Amniotic epithelial cell (primary cell): ENCODE measurements at regions not wholly inside any gene's neighbourhood (a gene's known extent, or its start where the extent isn't known, plus 50 kb on each side); places are given as distances from the start of the nearest gene placed in this dataset.

ENCODE experiments used
- DNase-seq: peaks from one replicate; pipeline ENCODE4 v3.0.0-alpha.2; 2010; ENCODE audit warnings: low read depth

DNA sequence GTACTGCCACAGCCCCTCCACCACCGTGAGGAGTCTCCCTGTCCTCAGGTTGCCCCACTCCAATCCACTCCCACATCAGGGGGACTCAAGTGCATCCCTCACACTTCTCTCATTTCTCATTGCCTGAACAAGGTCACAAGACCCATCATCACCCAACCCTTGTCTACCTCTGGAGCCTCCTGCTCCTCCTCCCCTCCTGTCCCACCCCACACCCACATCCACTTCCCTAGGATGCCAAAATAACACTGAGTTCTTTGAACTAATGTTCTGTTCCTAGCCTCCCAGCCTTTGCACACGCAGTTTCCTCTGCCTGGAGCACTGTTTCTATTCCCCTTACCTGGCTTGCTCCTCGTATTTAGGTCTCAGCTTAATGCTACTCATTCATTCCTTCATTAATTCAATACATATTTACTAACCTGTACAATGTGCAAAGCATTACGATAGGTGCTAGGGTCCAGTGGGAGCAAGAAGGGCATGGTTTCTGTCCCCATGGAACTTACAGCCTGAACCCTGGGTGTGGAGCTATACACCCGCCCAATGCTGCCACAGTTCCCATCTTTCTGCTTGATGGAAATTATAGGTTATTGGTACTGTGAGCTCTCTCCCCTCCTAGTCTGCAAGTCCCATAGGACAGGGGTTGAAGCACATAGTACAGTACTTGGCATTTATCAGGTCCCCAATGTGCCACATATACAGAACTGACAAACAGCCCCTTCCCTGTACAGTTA lies 96.1 kb upstream of the GRIK3 start:
- no peak for DNase-seq

DNA sequence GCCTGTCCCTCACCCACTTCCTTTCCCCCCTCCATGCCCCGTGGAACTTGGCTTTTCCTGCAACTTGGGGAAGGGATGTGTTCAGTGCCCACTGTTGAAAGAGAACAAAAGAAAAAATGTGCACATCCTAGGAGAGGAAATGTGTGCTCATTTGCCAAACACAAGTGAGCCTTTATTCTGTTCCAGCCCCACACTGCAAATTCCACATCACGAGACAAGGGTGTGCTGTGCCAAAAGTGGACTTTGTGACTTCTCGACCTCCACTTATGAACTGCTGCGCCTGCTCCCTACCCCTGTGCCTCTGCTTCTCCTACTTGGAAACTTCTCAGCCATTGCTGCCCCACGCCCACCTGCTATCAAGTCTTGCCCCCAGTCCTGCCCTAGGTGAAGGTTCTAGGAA lies 97.0 kb upstream of the GRIK3 start:
- DNase-seq: no peak

DNA sequence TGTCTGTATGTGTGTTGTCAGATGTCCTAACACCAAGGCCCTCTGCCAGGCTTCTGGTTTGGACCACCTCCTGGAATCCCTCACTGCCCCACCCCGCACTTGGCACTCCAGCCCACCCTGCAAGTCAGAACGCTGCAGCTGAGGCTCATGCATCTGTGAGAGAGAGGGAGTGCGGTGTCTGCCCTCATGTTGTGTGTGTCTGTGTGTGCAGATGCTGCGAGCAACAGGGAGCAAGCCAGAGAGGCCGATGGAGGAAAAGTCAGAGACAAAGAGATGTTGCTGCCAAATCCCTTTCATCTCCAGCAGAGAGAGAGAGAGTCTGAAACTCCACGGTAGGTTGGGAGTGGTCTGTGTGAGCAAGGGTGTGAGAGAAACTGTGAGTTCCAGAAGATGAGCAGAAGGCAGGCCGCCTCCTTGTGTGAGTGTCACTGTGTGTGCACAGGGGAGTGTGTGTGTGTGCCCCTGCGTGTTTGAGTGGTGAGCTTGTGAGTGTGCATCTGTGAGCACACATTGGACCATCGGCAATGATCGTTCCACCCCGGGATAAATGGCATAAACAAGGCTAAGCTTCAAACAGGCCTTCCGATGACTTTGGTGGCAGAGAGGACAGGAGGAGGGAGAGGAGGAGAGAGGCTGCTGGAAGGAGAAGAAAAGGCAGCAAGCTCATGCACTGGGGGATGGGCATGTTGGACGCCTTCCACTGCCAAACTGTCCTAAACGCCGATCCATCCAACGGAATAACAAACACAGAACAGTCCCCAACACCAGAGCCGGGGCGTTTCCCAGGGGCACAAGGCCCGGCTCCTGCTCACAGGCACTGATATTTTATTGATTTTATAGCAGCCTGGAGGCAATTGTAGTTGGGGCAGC lies 99.2 kb upstream of the GRIK3 start:
- no peak for DNase-seq

DNA sequence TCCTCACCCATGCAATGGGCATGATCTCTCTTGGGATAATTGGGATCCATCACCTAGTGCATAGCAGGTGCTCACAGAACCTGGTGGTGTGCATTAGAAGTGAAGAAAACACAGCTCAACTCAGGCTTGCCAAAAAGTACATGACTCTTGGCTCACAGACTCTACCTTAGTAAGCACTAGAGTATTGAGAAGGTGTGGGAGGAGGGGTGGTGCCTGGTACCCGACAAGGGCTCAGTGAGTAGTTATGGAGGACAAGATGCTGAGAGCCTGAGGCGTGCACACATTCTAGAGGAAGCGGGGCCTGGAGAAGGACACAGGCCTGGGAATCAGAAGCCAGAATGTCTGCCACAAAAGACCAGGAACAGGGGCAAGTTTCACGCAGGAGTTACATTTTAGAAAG lies 100.3 kb upstream of the GRIK3 start:
- no peak for DNase-seq

DNA sequence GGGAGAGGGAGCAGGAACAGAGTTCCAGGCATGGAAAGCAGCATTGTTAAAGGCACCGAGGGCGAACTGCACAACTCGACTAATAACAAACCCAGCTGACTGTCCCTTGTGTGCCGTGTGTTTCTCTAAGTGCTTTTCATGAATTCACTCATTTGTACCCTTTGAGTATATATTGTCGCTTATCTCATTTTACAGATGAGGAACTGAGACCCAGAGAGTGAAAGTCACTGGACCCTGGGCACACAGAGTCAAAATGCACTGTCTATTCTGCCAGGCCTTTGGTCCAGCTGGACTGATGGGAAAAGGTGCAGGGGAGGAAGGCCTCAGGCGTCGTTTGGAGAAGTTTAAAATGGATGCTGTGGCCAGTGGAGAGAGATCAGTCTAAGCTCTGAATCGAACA lies 100.7 kb upstream of the GRIK3 start:
- no peak for DNase-seq

DNA sequence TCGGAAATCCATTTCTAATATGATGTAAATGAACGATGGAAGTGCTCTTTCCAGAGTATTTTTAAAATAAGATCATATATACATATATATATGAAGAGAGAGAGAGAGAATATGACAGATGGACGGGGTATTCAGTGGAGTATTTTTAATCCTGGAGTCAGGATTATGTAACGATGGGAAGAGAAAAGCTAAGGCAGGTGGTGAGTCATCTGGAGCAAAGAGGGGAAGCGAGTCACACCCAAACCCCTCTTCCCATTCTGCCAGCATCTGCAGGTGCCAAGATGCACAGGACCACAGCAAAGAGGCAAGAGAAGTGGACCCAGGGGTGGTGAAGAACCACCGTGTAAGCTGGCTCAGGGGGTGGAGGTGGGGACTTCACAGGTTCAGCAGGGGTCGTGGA lies 102.7 kb upstream of the GRIK3 start:
- no peak for DNase-seq

DNA sequence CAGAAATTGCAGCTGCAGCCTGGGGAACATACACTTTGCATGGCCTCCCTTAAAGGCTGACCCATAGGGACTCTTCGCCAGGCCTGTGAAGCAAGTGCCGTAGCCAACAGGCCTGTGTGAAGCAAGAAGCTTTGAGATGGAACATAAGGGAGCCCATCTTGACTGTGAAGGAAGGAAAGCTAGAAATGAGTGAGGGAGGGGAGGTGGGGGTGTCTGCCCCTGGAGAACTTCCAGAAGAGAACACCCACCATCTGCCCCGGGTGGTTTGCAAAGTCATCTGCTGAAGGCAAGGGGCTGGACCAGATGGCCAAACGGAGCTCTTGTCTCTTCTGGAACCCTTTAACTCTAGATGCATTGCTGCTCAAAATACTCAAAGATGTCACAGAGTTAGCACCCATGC lies 103.3 kb upstream of the GRIK3 start:
- no peak for DNase-seq

DNA sequence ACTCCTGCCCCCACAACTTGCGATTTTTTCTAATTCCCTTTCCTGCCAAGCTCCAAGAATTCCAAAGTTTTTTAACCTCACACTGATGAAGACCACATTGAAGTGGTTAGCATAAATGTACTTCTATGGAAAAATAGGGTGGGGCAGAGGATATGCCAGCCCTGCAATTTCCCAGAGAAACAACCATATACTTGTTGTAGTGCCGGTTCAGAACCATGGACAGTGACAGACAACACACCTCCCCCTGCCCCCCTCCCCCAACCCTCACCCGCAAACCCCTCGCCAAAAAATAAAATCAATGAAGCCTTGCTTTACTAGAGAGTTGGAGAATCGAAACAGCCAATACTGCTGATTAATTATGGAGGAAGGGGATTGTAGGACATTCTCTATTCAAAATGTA lies 109.5 kb upstream of the GRIK3 start:
- no peak for DNase-seq

DNA sequence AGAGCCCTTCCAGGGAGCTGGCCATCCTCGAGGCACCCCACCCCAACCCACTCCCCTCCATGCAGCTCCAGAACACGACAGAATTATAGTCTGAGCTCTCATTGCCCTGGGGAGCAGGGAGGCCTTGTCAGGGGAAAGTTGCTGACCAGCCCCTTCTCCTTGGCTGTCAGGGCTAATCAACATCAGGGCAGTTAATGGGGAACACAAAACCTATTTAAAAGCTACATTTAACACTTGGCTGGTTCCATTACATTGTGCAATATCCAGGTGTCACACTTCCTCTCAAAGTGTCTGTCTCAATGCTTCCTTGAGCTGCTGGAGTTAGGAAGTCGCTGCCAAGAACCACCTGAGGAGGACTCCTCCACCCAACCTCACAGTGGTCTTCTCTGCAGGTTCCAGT lies 111.8 kb upstream of the GRIK3 start:
- DNase-seq: no peak

DNA sequence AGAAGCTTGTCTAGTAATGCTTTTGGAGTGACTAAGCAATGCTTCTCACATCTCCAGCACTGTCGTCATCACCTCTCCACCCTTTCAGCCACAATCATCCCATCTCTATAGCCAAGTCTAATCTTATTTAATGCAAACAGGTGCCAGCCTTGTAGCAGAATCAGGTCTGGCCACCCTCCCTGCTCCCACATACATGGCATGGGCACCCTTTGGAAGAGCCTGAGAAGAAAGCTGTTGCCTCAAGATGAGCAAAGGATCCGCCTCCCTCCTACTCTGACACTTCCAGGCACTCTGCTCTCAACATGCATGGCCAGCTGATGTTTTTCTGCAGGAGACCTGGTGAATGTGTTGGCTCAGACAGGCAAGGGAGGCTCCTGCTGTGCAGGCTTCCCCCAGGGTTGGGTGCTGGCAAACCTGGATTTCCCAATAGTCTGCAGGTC lies 113.1 kb upstream of the GRIK3 start:
- DNase-seq: no peak

DNA sequence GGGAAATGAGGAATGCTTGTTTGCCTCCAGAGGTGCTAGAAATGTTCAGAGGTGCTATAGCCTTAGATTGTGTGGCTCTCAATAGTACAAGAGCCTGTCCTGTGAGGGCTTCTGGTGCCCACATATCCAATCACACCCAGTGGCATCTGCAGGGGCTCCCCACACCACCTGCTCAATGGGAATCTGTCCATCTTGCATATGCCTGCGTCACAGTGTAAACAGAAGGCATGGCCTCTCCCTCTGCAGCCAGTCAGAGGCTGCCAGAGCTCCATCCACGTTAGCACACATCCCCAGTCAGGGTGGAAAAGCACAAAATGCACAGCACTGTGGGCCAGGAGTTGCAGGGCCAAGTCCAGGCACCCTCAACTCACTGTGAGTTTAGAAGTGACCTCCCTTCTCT lies 113.6 kb upstream of the GRIK3 start:
- DNase-seq: no peak

DNA sequence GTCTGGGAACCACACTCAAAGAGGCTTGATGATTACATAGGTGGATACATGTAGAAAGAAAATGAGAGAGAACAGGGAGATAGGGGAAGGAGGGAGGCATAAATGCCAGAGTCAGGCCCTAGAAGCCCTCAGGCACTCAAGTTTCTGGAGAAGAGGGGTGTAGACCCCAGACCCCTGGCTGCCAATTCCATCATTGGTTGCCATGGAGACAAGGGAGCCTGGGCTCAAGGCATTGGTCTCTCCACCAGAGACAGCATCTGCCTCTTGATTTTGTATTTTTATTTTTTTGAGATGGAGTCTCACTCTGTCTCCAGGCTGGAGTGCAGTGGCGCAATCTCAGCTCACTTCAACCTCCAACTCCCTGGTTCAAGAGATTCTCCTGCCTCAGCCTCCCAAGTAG lies 114.3 kb upstream of the GRIK3 start:
- no peak for DNase-seq

DNA sequence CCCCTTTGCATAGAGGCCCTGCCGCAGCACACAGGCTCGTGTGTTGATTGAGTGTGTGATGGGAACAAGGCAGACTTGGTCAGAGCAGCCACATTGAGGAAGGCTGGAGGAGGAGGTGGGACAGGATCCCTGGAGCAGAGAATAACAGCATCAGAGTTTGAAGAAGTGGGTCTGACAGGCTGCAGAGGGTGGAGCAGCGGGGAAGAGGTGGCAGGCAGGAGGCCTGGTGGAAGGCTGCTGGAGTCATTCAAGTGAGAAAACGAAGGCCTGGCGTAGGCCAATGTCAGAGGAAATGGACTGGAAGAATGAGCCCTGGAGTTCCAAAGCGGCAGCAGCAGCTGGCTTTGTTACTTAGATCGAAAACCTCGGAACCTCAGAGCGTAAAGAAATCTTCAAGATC lies 115.0 kb upstream of the GRIK3 start:
- no peak for DNase-seq

DNA sequence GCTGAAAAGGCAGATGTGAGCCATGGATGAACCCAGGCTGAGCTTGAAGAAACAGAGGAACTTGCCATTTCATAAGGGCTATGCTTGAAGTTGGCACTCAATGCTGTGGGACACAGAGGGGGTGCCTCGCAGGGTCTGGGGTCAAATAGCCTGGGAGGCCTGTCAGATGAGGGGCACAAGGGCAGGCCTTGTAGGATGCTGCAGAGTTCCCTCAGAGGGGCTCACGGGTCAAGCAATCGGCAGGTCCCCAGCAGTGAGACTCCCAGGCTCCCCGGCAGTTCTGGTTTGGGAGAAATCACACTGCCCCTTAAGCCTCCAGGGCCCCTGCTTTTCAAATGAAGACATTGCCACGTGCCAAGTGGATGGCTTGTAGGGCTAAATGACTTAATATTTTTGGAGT lies 116.7 kb upstream of the GRIK3 start:
- DNase-seq: no peak

DNA sequence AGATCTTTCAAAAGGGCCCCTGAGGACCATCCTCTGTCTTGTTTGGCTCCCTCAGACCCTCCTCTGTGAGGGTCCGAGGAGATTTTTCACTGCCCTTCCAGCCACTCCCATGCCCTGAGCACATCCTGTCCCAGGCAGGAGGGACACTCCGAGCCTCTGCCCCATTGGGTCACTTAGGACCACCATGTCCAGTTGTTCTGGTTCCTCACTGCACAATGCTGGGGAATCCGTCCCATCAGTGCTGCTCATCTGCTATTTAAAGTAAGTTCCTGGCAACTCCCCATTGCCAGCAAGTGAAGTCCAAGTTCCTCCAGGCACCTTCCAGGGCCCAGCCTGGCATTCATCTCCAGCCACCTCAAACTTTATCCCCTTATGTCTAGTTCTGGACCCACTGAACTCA lies 117.5 kb upstream of the GRIK3 start:
- DNase-seq: no peak

DNA sequence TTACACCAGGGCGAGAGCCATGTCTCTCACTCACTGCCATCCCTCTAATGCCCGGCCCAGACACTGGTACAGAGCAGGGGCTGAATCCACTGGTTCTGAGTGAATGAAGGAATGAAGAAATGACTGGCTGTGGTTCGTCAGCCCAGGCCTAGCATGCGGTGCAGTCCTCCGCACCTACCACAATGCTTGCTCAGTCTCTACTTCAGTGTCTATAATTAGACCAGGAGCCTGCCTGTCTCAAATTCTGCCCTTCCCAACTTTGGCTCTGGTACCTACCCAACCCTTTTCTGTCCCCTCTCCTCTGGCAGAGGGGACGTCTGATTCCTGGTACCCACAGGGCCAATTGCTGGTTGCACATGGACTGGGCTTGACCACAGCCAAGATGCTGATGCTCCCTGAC lies 118.2 kb upstream of the GRIK3 start:
- DNase-seq: no peak

DNA sequence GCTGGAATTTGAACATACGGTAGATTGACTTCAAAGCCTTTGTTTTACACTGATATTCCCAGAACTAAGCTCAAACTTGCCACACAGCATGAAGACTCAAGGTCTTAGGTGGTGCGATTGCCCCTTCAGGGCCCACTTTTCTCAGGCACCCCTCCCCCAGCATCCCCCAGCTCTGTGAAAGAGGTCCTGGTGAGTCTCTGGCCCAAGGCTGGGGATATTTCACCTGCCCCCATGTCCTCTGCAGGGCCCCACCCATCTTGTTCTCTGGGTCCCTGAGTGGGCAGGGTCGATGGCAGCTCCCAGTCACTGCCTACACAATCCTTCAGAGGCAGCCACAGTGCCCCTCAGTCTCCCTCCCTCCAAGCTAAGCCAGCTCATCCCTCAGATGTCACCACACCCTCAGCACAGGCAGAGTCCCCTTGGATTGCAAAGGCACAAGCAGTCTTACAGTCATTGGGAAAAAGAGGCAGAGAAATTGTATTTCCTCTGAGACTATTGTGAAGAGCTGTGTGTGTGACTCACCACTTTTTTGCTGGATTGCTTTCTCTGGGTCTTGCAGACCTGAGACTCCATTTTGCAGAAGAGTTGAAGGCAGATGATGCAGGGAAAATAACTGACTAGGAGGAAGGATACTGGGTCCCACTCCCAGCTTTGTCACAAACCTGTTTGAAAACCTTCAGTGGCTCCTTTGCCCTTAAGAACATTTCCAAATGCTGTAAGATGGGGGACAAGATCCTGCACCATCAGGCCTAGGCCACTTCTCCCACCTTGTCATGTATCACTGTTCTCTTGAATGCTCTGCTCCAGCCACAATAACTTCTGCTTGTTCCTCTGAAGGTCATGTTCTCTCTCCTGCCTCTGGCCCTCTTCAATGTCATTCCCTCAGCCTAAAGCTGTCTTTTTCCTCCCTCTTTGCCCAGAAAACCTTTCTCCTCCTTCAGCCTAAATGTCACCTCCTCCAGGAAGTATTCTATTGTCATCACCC lies 119.1 kb upstream of the GRIK3 start:
- DNase-seq: no peak

DNA sequence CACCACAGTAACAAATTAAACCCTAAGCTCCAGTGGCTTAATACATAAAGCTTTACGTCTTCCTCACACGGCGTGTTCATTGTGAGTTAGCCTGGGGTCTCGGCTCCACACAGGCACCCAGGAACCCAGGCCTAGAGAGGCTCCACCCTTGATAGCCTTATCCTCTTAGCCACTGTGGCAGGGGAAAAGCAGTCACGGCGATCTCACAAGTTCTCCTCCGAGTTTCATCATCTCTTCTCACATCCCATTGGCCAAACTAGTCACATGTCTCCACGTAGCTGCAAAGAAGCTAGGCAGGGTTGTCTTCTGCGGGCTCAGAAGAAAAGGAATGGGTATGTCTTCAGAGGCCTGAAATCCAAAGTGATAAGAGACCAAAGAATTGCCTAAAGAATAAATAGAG lies 122.3 kb upstream of the GRIK3 start:
- DNase-seq: no peak

DNA sequence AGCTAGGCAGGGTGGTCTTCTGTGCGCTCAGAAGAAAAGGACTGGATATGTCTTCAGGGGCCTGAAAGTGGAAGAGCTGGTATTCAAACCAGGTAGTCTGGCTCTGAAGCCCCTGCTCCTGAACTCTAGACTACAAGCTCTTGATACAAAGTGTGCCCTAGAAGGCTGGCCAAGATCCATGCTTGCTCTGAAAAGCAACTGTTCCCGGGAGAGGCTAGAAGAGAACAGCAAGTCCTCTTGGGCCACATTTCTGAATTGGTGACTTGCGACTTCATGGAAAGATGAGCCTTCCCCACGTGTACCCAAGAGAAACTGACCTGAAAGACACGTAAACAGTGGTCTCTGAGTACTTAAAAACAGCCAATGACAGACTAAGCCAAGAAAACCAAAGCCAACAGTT lies 123.3 kb upstream of the GRIK3 start:
- no peak for DNase-seq

DNA sequence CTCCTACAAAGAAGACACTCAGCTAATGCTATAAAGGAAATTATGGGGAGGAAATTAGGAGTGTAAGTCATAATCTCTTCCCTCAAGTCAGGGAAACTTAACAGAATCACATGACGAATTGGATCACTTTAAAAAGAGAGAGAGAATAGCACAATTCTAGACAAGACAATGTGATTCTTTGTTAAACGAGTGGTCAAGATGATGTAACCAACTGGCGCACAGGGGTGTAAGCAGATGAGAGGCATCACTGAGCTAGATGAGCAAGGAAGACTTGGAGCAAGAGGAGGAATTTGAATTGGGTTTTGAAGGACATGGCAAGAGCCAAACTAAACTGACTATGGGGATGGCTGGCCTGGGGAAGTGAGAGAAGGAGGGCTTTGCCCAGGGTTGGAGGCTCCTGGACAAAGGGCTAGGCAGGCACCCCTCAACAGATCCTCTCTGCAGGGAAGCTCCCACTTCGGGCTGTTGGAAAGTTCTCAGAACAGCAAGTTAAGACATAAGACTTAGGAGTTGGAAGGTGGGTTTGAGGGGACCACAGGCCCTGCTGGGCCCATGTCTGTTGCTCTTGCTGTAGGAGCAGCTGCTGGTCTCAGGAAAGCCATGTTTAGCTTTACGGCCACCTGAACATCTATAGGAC lies 123.9 kb upstream of the GRIK3 start:
- no peak for DNase-seq

DNA sequence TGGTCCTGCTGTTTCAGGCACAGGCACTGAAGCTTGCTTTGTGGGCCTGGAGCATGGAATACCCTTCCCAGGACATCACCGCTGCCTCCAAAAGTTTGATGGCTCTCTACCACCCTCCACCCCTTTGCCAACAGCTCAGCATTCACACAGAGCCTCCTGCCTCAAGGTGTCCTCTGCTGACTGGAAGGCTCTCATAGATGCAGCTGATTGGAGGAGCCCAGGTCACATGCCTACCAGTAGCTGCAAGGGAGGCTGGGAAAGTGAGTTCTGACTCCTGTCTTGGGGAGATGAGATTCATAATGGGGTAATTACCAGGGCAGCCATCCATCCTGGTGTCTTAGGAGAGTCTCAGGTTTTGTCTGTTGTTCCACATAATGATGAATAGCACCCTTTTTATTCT lies 124.8 kb upstream of the GRIK3 start:
- no peak for DNase-seq

DNA sequence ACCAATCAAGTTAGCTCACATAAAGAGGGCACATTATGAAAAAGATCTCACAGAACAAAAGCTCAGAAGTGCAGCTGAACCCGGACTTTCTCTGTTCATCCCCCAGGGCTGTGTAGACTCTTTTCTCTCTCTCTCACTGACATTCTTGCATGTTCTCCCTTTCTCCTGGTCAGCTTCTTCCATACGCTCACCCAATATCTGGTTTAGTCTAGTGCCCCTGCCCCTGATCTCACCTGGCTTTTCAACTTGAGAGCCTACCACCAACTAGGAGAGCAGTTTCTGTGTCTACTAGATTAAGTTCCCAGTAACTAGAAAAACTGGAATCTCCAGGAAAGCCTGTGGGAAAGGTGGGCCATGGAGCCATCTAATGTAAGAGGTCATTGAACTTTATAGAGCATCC lies 126.9 kb upstream of the GRIK3 start:
- no peak for DNase-seq
